PC-9 (cell line): ENCODE measurements at regions not wholly inside any gene's neighbourhood (a gene's known extent, or its start where the extent isn't known, plus 50 kb on each side); places are given as distances from the start of the nearest gene placed in this dataset.

Source experiments
- BruUV-seq: library from RNA; stranded (reverse); fragments of 400-500 nt; replicated peaks from 2 replicates; lab custom pipeline; 2021; lab: Mats Ljungman, UMichigan
- CTCF ChIA-PET: fragments of 300-600 bp; sonication (Branson Sonifier 250); formaldehyde crosslinking; loops from one replicate; lab custom pipeline; 2022; ENCODE audit warnings: antibody characterized with exemption; lab: Charles Lee
- POLR2A ChIA-PET: fragments of 300-600 bp; sonication (Branson Sonifier 250); formaldehyde crosslinking; loops from one replicate; lab custom pipeline; 2022; ENCODE audit warnings: antibody characterized with exemption; ENCODE audit not compliant: unreplicated experiment; lab: Charles Lee
- DNase-seq, 2 experiments: peaks; one replicate each; pipeline versions ENCODE4 v3.0.0 to v3.0.0-alpha.2; 2015 to 2022; ENCODE audit warnings: mixed read lengths in 1 of 2
- H2AFZ ChIP-seq: fragments of 200-600 bp; sonication (generic); 2 replicates; pipeline ENCODE4 v1.8.1; 2017; ENCODE audit warnings: antibody characterized with exemption
- H3F3A ChIP-seq: fragments of 200-600 bp; sonication (generic); 2 replicates; pipeline ENCODE4 v1.8.1; 2017; ENCODE audit warnings: antibody characterized with exemption, mild to moderate bottlenecking, low read depth; ENCODE audit not compliant: insufficient read depth
- H3K27ac ChIP-seq: fragments of 200-600 bp; sonication (generic); 2 replicates; pipeline ENCODE4 v1.6.1; 2016; ENCODE audit warnings: mixed run types
- H3K27me3 ChIP-seq: fragments of 200-600 bp; sonication (generic); 2 replicates; pipeline ENCODE4 v1.6.1; 2016; ENCODE audit warnings: low read depth, mixed run types; ENCODE audit not compliant: insufficient read depth
- H3K36me3 ChIP-seq: fragments of 200-600 bp; sonication (generic); 2 replicates; pipeline ENCODE4 v1.6.1; 2016; ENCODE audit warnings: low read depth, mixed run types
- H3K4me1 ChIP-seq: fragments of 200-600 bp; sonication (generic); replicated peaks from 2 replicates; pipeline ENCODE4 v1.6.1; 2016; ENCODE audit warnings: mixed run types; ENCODE audit not compliant: insufficient read depth
- H3K4me2 ChIP-seq: fragments of 200-600 bp; sonication (generic); 2 replicates; pipeline ENCODE4 v1.6.1; 2017; ENCODE audit warnings: mixed run types
- H3K4me3 ChIP-seq: fragments of 200-600 bp; sonication (generic); 2 replicates; pipeline ENCODE4 v1.6.1; 2016; ENCODE audit warnings: mixed run types
- H3K79me2 ChIP-seq: fragments of 200-600 bp; sonication (generic); 2 replicates; pipeline ENCODE4 v1.6.1; 2017; ENCODE audit warnings: low read depth, mixed run types
- H3K9me2 ChIP-seq: fragments of 200-600 bp; sonication (generic); 2 replicates; pipeline ENCODE4 v1.8.1; 2017; ENCODE audit warnings: mild to moderate bottlenecking; ENCODE audit not compliant: insufficient read depth
- H3K9me3 ChIP-seq: fragments of 200-600 bp; sonication (generic); 2 replicates; pipeline ENCODE4 v1.8.1; 2016; ENCODE audit warnings: low read depth; ENCODE audit not compliant: insufficient read depth
- H4K20me1 ChIP-seq: fragments of 200-600 bp; sonication (generic); 2 replicates; pipeline ENCODE4 v1.8.1; 2017; ENCODE audit not compliant: insufficient read depth
- CTCF ChIP-seq: fragments of 200-600 bp; sonication (generic); conservative IDR thresholded peaks from 2 replicates; pipeline ENCODE4 v1.6.1; 2017; ENCODE audit warnings: mixed run types, antibody characterized with exemption, mild to moderate bottlenecking, moderate library complexity
- EZH2 ChIP-seq: fragments of 200-600 bp; sonication (generic); IDR thresholded peaks from 2 replicates; pipeline ENCODE4 v1.8.0; 2017; ENCODE audit warnings: antibody characterized with exemption, low read depth
- intact Hi-C: fragments of 100-400 bp; cut with micrococcal nuclease; formaldehyde crosslinking; loops from one replicate; pipeline ENCODE4 v1.10.0; 2022; ENCODE audit not compliant: unreplicated experiment

GRCh38 chr1:83022206-83022605 lies 976.7 kb downstream of the TTLL7 start:
- H3K27me3 ChIP-seq = no peaks in the 10 kb centered on the region
- H2AFZ ChIP-seq = no peak overlapping the region
- H3K27ac ChIP-seq = no peak overlapping the region
- H3K9me2 ChIP-seq = no peaks in the 10 kb centered on the region
- DNase-seq = no peak
- TF ChIP-seq CTCF = no peak
- no peak for TF ChIP-seq EZH2
- ChIA-PET CTCF (interaction anchor here (0.6 kb wide), 1 partner anchor 1209 kb away, joined by 4 read pairs; no protein-coding TSS in a partner anchor), POLR2A (no interaction called here)
- no peaks in the 10 kb centered on the region for H3K79me2 ChIP-seq
- no peaks in the 10 kb centered on the region for H3K4me1 ChIP-seq
- H4K20me1 ChIP-seq = no peaks in the 10 kb centered on the region
- H3F3A ChIP-seq = no peaks in the 10 kb centered on the region
- H3K4me3 ChIP-seq = no peak overlapping the region
- no peak overlapping the region for H3K4me2 ChIP-seq
- H3K36me3 ChIP-seq = no peaks in the 10 kb centered on the region
- H3K9me3 ChIP-seq = peaks cover 5% of the 10 kb centered on the region; the same call in 1 of the 2 replicates
- no TSS peak for BruUV-seq
- intact Hi-C loops = no loop called here

GRCh38 chr1:83017701-83018100 lies 981.2 kb downstream of the TTLL7 start:
- H3K4me1 ChIP-seq = no peaks in the 10 kb centered on the region
- no peak overlapping the region for H3K4me2 ChIP-seq
- H2AFZ ChIP-seq = no peak overlapping the region
- H3K27ac ChIP-seq = no peak overlapping the region
- H3K9me3 ChIP-seq = peaks cover 5% of the 10 kb centered on the region; the same call in 1 of the 2 replicates
- DNase-seq = no peak
- H4K20me1 ChIP-seq = no peaks in the 10 kb centered on the region
- H3K36me3 ChIP-seq = no peaks in the 10 kb centered on the region
- intact Hi-C loops = no loop called here
- no peaks in the 10 kb centered on the region for H3K79me2 ChIP-seq
- no peak overlapping the region for H3K4me3 ChIP-seq
- ChIA-PET POLR2A (no interaction called here), CTCF (no interaction called here)
- H3F3A ChIP-seq = no peaks in the 10 kb centered on the region
- BruUV-seq = no TSS peak
- H3K9me2 ChIP-seq = no peaks in the 10 kb centered on the region
- no peak for TF ChIP-seq EZH2
- no peak for TF ChIP-seq CTCF
- H3K27me3 ChIP-seq = no peaks in the 10 kb centered on the region

- DNase-seq = no peak
- H3K4me2 ChIP-seq = no peak overlapping the region
- no peaks in the 10 kb centered on the region for H3K79me2 ChIP-seq
- POLR2A ChIA-PET = no interaction called here
- no peaks in the 10 kb centered on the region for H4K20me1 ChIP-seq
- CTCF ChIA-PET = no interaction called here
- TF ChIP-seq EZH2 (no peak), CTCF (no peak)
- BruUV-seq = no TSS peak
- no peaks in the 10 kb centered on the region for H3K9me2 ChIP-seq
- H3K36me3 ChIP-seq = no peaks in the 10 kb centered on the region
- no peak overlapping the region for H3K27ac ChIP-seq
- peaks cover 5% of the 10 kb centered on the region; the same call in 1 of the 2 replicates for H3K9me3 ChIP-seq
- H3K27me3 ChIP-seq = no peaks in the 10 kb centered on the region
- no peak overlapping the region for H2AFZ ChIP-seq
- intact Hi-C loops = no loop called here
- no peak overlapping the region for H3K4me3 ChIP-seq
- no peaks in the 10 kb centered on the region for H3K4me1 ChIP-seq
- no peaks in the 10 kb centered on the region for H3F3A ChIP-seq
Observed at GRCh38 chr1:83017276-83017675, 981.7 kb downstream of the TTLL7 start.
